Brain pericyte (primary cell): ENCODE measurements at regions not wholly inside any gene's neighbourhood (a gene's known extent, or its start where the extent isn't known, plus 50 kb on each side); places are given as distances from the start of the nearest gene placed in this dataset.

Experiments
- DNase-seq: peaks from one replicate; pipeline ENCODE4 v3.0.0-alpha.2; 2012; ENCODE audit warnings: low read depth, low spot score

DNA sequence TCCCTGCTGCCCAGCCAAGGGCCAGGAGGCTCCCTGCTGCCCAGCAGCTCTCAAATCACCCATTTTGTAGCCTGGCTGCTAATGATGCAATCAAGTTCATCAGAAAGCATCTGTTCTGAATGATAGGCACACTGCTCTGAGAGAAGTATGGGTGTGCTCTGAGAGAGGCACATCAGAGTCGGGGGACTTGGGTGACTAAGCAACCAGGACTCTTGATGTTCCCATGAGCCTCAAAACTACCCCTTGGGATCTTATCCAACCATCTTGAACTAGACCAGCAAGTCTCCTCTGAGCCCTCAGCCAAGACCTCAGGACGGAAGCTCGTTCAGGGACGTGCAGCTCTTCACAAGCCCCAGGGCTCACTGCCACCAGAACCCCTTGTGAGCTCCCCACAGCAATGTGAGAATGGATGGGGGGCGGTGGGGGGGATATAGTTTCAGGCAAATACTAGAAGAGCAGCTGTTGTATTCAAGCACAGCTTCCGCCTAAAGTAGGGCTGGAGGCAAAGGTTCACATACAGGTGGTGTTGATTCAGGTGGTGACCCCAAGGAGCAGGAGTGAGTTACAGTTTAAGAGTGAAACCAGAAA, 52.2 kb upstream of the HES1 start:
- DNase-seq = no peak

DNA sequence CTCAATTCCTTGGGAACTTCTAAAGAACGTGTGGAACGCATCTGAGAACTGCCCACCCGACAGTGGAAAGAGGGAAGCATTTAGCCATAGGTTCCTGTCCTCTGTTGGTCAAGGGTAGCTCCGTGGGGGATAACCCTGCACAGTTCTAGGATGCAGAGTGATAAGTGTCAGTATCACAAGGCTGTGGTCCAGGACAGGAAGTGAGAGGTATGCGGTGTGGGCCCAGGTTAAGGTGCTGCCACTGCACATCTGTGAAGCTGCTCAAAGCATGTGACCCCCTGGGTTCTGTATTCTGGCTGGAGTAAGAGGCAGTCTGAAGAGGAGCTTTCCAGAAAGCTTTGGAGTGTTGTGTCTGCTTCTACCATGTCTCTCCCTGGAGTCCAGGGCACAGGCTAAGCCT, 51.7 kb upstream of the HES1 start:
- no peak for DNase-seq
